Motor neuron (in vitro differentiated cells): ENCODE measurements at regions not wholly inside any gene's neighbourhood (a gene's known extent, or its start where the extent isn't known, plus 50 kb on each side); places are given as distances from the start of the nearest gene placed in this dataset.

ENCODE experiments used
- ATAC-seq, 8 experiments: fragments of 200-7000 bp; cut with Tn5 transposase; replicated peaks in 6 of 8; 2 replicates each; pipeline ENCODE4 v1.8.0; 2021; ENCODE audit warnings: mild to moderate bottlenecking in 8 of 8, moderate library complexity in 8 of 8
- H3K27ac ChIP-seq, 2 donors: fragments of 250-450 bp; sonication (Bioruptor Pico); 2 replicates each; pipeline ENCODE4 v1.9.0; 2021; ENCODE audit warnings: antibody characterized with exemption in 2 of 2, mild to moderate bottlenecking in 2 of 2, moderate library complexity in 1 of 2
- H3K4me1 ChIP-seq, 2 donors: fragments of 250-450 bp; sonication (Bioruptor Pico); replicated peaks in 1 of 2; 2 replicates each; pipeline ENCODE4 v1.6.1; 2021; ENCODE audit warnings: antibody characterized with exemption in 2 of 2, mild to moderate bottlenecking in 2 of 2, moderate library complexity in 1 of 2
- H3K4me3 ChIP-seq, 5 donors: fragments of 250-450 bp; sonication (Bioruptor Pico); 2 replicates each; pipeline ENCODE4 v1.9.0; 2021; ENCODE audit warnings: antibody characterized with exemption in 5 of 5, mild to moderate bottlenecking in 5 of 5, moderate library complexity in 4 of 5
- whole genome bisulfite sequencing, 10 experiments: fragments of 450-650 bp; shearing (Covaris generic); methylation state at CpG; one replicate each; pipeline ENCODE4 v1.0.0; 2022; 5-methylcytosine and 5-hydroxymethylcytosine counted together
- in situ Hi-C, 9 experiments: fragments of 400-800 bp; cut with MboI; loops; one replicate each; pipeline ENCODE4 v1.15.0; 2021; ENCODE audit warnings: low sequenced_read_pairs in 9 of 9, low pct_unique_long_range_greater_than_20kb in 2 of 9; ENCODE audit not compliant: unreplicated experiment in 9 of 9

GRCh38 chr6:15734118-15734897 is 71.5 kb upstream of the DTNBP1 start:
- ATAC-seq, result no peak
- H3K27ac ChIP-seq, result no peak overlapping the region
- H3K4me1 ChIP-seq, result peaks cover 8 to 25% of the 10 kb centered on the region in 2 donors
- in situ Hi-C loops, result no loop called here
- no peak overlapping the region for H3K4me3 ChIP-seq
- 66 to 91% (median 84%) methylated on average over 1 to 13 of the region's 13 CpGs; no CpG with 5 or more reads in 1 of the 10 experiments for WGBS, 10 experiments

GRCh38 chr6:15730922-15731321 is 68.1 kb upstream of the DTNBP1 start:
- in situ Hi-C loops, result no loop called here
- WGBS, 10 experiments, result 60 to 95% (median 86%) methylated on average over 1 to 4 of the region's 4 CpGs; no CpG with 5 or more reads in 3 of the 10 experiments
- H3K4me1 ChIP-seq, result peaks cover 8 to 25% of the 10 kb centered on the region in 2 donors
- no peak overlapping the region for H3K27ac ChIP-seq
- H3K4me3 ChIP-seq, result no peak overlapping the region
- ATAC-seq, result peak in 1 of 8 experiments; percentile 56

- WGBS, 10 experiments, result 20 to 100% (median 67%) methylated on average over 1 to 4 of the region's 6 CpGs; no CpG with 5 or more reads in 3 of the 10 experiments
- H3K4me1 ChIP-seq, result peaks cover 8 to 25% of the 10 kb centered on the region in 2 donors
- in situ Hi-C loops, result no loop called here
- no peak overlapping the region for H3K27ac ChIP-seq
- no peak overlapping the region for H3K4me3 ChIP-seq
- ATAC-seq, result peak in 2 of 8 experiments; percentile 61
These were observed 67.6 kb upstream of the DTNBP1 start for GRCh38 chr6:15730442-15730841.

GRCh38 chr6:15722731-15723130 is 59.9 kb upstream of the DTNBP1 start:
- in situ Hi-C loops, result no loop called here
- 70 to 92% (median 80%) methylated on average over 2 of the region's 2 CpGs; no CpG with 5 or more reads in 5 of the 10 experiments for WGBS, 10 experiments
- Histone ChIP-seq H3K27ac (no peak overlapping the region), H3K4me3 (no peak overlapping the region), H3K4me1 (no peaks in the 10 kb centered on the region)
- ATAC-seq, result no peak

- in situ Hi-C loops, result no loop called here
- no peak overlapping the region for H3K4me3 ChIP-seq
- WGBS, 10 experiments, result 33 to 100% (median 76%) methylated on average over 1 to 2 of the region's 2 CpGs
- ATAC-seq, result no peak
- no peaks in the 10 kb centered on the region for H3K4me1 ChIP-seq
- no peak overlapping the region for H3K27ac ChIP-seq
These were observed 54.1 kb upstream of the DTNBP1 start for GRCh38 chr6:15716889-15717288.

GRCh38 chr6:15715851-15716250 is 53.0 kb upstream of the DTNBP1 start:
- Histone ChIP-seq H3K4me3 (no peak overlapping the region), H3K27ac (no peak overlapping the region), H3K4me1 (no peaks in the 10 kb centered on the region)
- in situ Hi-C loops, result no loop called here
- WGBS, 10 experiments, result 61 to 100% (median 87%) methylated on average over 1 to 3 of the region's 3 CpGs; no CpG with 5 or more reads in 1 of the 10 experiments
- no peak for ATAC-seq

GRCh38 chr6:15715060-15715459 is 52.2 kb upstream of the DTNBP1 start:
- H3K27ac ChIP-seq, result no peak overlapping the region
- peak in 2 of 8 experiments; percentile 46 to 69 for ATAC-seq
- no peak overlapping the region for H3K4me3 ChIP-seq
- H3K4me1 ChIP-seq, result no peaks in the 10 kb centered on the region
- in situ Hi-C loops, result no loop called here
- 12 to 100% (median 80%) methylated on average over 1 to 3 of the region's 3 CpGs; no CpG with 5 or more reads in 2 of the 10 experiments for WGBS, 10 experiments

GRCh38 chr6:15714658-15715057 is 51.8 kb upstream of the DTNBP1 start:
- Histone ChIP-seq H3K4me3 (no peak overlapping the region), H3K27ac (no peak overlapping the region), H3K4me1 (no peaks in the 10 kb centered on the region)
- 40 to 100% (median 83%) methylated on average over 1 to 2 of the region's 2 CpGs; no CpG with 5 or more reads in 1 of the 10 experiments for WGBS, 10 experiments
- ATAC-seq, result no peak
- in situ Hi-C loops, result no loop called here

GRCh38 chr6:15713325-15713724 is 50.5 kb upstream of the DTNBP1 start:
- Histone ChIP-seq H3K4me1 (no peaks in the 10 kb centered on the region), H3K4me3 (no peak overlapping the region), H3K27ac (no peak overlapping the region)
- in situ Hi-C loops, result no loop called here
- ATAC-seq, result peak in 1 of 8 experiments; percentile 37
- 33 to 83% (median 59%) methylated on average over 1 to 3 of the region's 3 CpGs; no CpG with 5 or more reads in 1 of the 10 experiments for WGBS, 10 experiments

- H3K4me1 ChIP-seq, result no peaks in the 10 kb centered on the region
- WGBS, 10 experiments, result 0 to 100% (median 88%) methylated on average over 1 of the region's 1 CpG; no CpG with 5 or more reads in 3 of the 10 experiments
- in situ Hi-C loops, result no loop called here
- no peak for ATAC-seq
- no peak overlapping the region for H3K4me3 ChIP-seq
- H3K27ac ChIP-seq, result no peak overlapping the region
These were observed 50.0 kb upstream of the DTNBP1 start for GRCh38 chr6:15712797-15713196.
